CD4-positive, alpha-beta T cell (primary cell): ENCODE measurements at regions not wholly inside any gene's neighbourhood (a gene's known extent, or its start where the extent isn't known, plus 50 kb on each side); places are given as distances from the start of the nearest gene placed in this dataset.

ENCODE experiments used
- ATAC-seq: fragments of 200-7000 bp; cut with Tn5 transposase; one replicate; pipeline ENCODE4 v1.10.0; 2022; ENCODE audit warnings: mild to moderate bottlenecking; ENCODE audit not compliant: poor library complexity
- CTCF ChIA-PET: fragments of 350-600 bp; sonication (Branson Sonifier 250); formaldehyde crosslinking; loops from one replicate; lab custom pipeline; 2021; ENCODE audit warnings: antibody characterized with exemption, inconsistent platforms; lab: Charles Lee
- POLR2A ChIA-PET: fragments of 350-600 bp; sonication (Branson Sonifier 250); formaldehyde crosslinking; loops from one replicate; lab custom pipeline; 2021; ENCODE audit warnings: antibody characterized with exemption, inconsistent platforms; lab: Charles Lee
- DNase-seq, 14 experiments: peaks; one replicate each; pipeline ENCODE4 v3.0.0-alpha.2; 2013 to 2020; ENCODE audit warnings: mixed read lengths in 2 of 14
- H3K27ac ChIP-seq, 2 donors: one replicate each; pipeline versions ENCODE4 v1.5.1 to v1.7.0; 2013; ENCODE audit warnings: low read length in 2 of 2, low read depth in 1 of 2, mild to moderate bottlenecking in 1 of 2
- H3K27me3 ChIP-seq, 2 experiments: 1 replicate in 1 of 2; 2 replicates in 1 of 2; pipeline versions ENCODE4 v1.6.1 to v1.7.0; 2013; ENCODE audit warnings: low read length in 2 of 2, control low read depth in 1 of 2, mild to moderate bottlenecking in 1 of 2, moderate library complexity in 1 of 2; ENCODE audit not compliant: insufficient read depth in 2 of 2, control insufficient read depth in 1 of 2
- H3K36me3 ChIP-seq: one replicate; pipeline ENCODE4 v1.6.1; 2013; ENCODE audit warnings: low read length, control low read depth; ENCODE audit not compliant: insufficient read depth
- H3K4me1 ChIP-seq: one replicate; pipeline ENCODE4 v1.6.1; 2013; ENCODE audit warnings: low read length, control low read depth; ENCODE audit not compliant: insufficient read depth
- H3K4me3 ChIP-seq: one replicate; pipeline ENCODE4 v1.5.1; 2013; ENCODE audit warnings: mild to moderate bottlenecking, low read length, moderate library complexity
- H3K9me3 ChIP-seq, 2 experiments: 1 replicate in 1 of 2; 2 replicates in 1 of 2; pipeline versions ENCODE4 v1.6.1 to v1.7.0; 2013; ENCODE audit warnings: low read length in 2 of 2, mild to moderate bottlenecking in 2 of 2, control low read depth in 1 of 2, moderate library complexity in 1 of 2; ENCODE audit not compliant: control insufficient read depth in 1 of 2, insufficient read depth in 1 of 2
- H3K27ac Mint-ChIP-seq: one replicate; pipeline ENCODE4 v1.8.0; 2020; ENCODE audit warnings: mixed read lengths
- H3K27me3 Mint-ChIP-seq: one replicate; pipeline ENCODE4 v1.8.0; 2021; ENCODE audit warnings: mixed read lengths
- H3K36me3 Mint-ChIP-seq: one replicate; pipeline ENCODE4 v1.8.0; 2021; ENCODE audit warnings: low read depth, mixed read lengths
- H3K4me1 Mint-ChIP-seq: one replicate; pipeline ENCODE4 v1.8.0; 2021; ENCODE audit warnings: low read depth, mixed read lengths
- H3K4me3 Mint-ChIP-seq: one replicate; pipeline ENCODE4 v1.8.0; 2020; ENCODE audit warnings: mild to moderate bottlenecking, mixed read lengths
- H3K9me3 Mint-ChIP-seq: one replicate; pipeline ENCODE4 v1.8.0; 2020; ENCODE audit warnings: mixed read lengths
- intact Hi-C, 2 experiments: fragments of 100-400 bp; cut with DNase I in 1 of 2; cut with micrococcal nuclease in 1 of 2; formaldehyde crosslinking; loops; one replicate each; pipeline versions ENCODE4 v1.15.1 to v1.9.0; 2023 to 2025; cut with DNase I, micrococcal nuclease
- TF ChIP-seq, protein P1 (sequence below): fragments of 200-600 bp; IDR thresholded peaks from one replicate; pipeline ENCODE4 v1.8.0; 2022; ENCODE audit warnings: antibody characterized with exemption, mild to moderate bottlenecking

DNA sequence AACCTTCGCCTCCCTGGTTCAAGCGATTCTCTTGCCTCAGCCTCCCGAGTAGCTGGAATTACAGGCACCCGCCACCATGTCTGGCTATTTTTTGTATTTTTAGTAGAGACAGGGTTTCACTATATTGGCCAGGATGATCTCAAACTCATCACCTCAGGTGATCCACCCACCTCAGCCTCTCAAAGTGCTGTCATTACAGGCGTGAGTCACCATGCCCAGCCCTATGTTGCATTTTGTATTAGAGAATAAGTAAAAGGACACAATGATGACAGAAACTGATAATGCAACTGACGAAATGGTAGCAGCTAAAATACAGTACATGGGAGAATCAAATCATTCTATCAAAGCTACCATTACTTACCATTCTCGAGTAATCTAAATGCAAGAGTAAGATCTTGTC, 276.7 kb downstream of the DSEL start:
- ATAC-seq (no peak), DNase-seq (no peak)
- TF ChIP-seq, protein P1, sequence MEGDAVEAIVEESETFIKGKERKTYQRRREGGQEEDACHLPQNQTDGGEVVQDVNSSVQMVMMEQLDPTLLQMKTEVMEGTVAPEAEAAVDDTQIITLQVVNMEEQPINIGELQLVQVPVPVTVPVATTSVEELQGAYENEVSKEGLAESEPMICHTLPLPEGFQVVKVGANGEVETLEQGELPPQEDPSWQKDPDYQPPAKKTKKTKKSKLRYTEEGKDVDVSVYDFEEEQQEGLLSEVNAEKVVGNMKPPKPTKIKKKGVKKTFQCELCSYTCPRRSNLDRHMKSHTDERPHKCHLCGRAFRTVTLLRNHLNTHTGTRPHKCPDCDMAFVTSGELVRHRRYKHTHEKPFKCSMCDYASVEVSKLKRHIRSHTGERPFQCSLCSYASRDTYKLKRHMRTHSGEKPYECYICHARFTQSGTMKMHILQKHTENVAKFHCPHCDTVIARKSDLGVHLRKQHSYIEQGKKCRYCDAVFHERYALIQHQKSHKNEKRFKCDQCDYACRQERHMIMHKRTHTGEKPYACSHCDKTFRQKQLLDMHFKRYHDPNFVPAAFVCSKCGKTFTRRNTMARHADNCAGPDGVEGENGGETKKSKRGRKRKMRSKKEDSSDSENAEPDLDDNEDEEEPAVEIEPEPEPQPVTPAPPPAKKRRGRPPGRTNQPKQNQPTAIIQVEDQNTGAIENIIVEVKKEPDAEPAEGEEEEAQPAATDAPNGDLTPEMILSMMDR, result no peak
- Mint-ChIP-seq H3K9me3 (no peaks in the 10 kb centered on the region), H3K36me3 (no peaks in the 10 kb centered on the region), H3K4me3 (no peak overlapping the region), H3K4me1 (peaks cover 29% of the 10 kb centered on the region), H3K27me3 (no peaks in the 10 kb centered on the region), H3K27ac (no peak overlapping the region)
- ChIA-PET CTCF (no interaction called here), POLR2A (no interaction called here)
- no peak overlapping the region for H3K27ac ChIP-seq
- intact Hi-C loops, result no loop called here
- H3K4me3 ChIP-seq, result no peak overlapping the region
- H3K9me3 ChIP-seq, result no peaks in the 10 kb centered on the region
- no peaks in the 10 kb centered on the region for H3K36me3 ChIP-seq
- H3K4me1 ChIP-seq, result peaks cover 3% of the 10 kb centered on the region
- H3K27me3 ChIP-seq, result no peaks in the 10 kb centered on the region

DNA sequence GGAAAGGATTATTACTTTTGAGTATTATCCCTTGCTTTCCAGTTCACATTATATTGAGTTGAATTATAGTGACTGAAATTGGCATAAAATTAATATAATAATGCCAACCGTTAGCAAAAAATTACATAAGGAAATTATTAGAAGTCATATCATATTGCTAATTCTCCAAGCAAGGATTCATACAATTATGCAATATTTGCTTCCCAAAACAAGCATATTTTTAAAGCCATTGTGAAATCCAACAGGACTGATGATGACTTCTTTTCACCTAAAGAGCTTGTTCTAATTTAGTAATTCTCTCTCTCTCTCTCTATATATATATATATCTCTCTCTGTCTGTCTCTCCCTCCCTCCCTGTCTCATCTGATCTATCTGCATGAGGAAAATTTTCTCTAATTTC, 283.5 kb downstream of the DSEL start:
- POLR2A ChIA-PET, result interaction anchor here (0.6 kb wide), 1 partner anchor 1236 kb away, joined by 3 read pairs; no protein-coding TSS in a partner anchor
- CTCF ChIA-PET, result no interaction called here

DNA sequence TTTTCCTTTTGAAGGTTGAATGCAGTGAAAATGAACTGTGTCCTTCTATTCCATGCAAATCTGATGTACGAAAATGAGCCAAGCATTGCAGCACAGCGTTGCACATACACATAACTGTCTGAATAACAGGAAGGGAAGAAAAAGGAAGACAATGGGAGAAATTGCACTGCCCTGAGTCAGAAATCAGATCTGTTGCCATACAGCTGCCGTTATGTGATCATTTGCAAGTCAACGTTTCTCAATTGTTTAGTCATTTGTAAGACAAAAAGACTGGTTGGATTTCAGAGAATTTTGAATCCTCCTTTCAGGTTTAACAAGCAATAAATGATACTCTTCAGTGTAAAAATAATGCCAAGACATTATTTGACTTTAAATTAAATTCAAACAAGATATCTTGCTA, 284.1 kb downstream of the DSEL start:
- no peak overlapping the region for H3K27ac ChIP-seq
- intact Hi-C loops, result no loop called here
- ATAC-seq, result no peak

More for the DNA sequence above, 283.5 kb downstream of the DSEL start:
- Histone ChIP-seq H3K4me1 (no peaks in the 10 kb centered on the region), H3K27me3 (no peaks in the 10 kb centered on the region), H3K27ac (no peak overlapping the region), H3K36me3 (no peaks in the 10 kb centered on the region), H3K9me3 (no peaks in the 10 kb centered on the region), H3K4me3 (no peak overlapping the region)
- intact Hi-C loops, result no loop called here
- Mint-ChIP-seq H3K4me3 (no peak overlapping the region), H3K27me3 (no peaks in the 10 kb centered on the region), H3K4me1 (no peaks in the 10 kb centered on the region), H3K27ac (no peak overlapping the region), H3K36me3 (no peaks in the 10 kb centered on the region), H3K9me3 (no peaks in the 10 kb centered on the region)
- DNase-seq, result no peak
- ATAC-seq, result no peak
- TF ChIP-seq, protein P1, result no peak

More for the DNA sequence above, 284.1 kb downstream of the DSEL start:
- no peaks in the 10 kb centered on the region for H3K27me3 ChIP-seq
- ChIA-PET POLR2A (interaction anchor here (0.6 kb wide), 1 partner anchor 1236 kb away, joined by 3 read pairs; no protein-coding TSS in a partner anchor), CTCF (no interaction called here)
- no peaks in the 10 kb centered on the region for H3K9me3 ChIP-seq
- Mint-ChIP-seq H3K27ac (no peak overlapping the region), H3K4me3 (no peak overlapping the region), H3K27me3 (no peaks in the 10 kb centered on the region), H3K36me3 (no peaks in the 10 kb centered on the region), H3K4me1 (no peaks in the 10 kb centered on the region), H3K9me3 (no peaks in the 10 kb centered on the region)
- DNase-seq, result no peak
- TF ChIP-seq, protein P1, result no peak
- H3K4me3 ChIP-seq, result no peak overlapping the region
- H3K36me3 ChIP-seq, result no peaks in the 10 kb centered on the region
- H3K4me1 ChIP-seq, result no peaks in the 10 kb centered on the region
